B cell (primary cell): ENCODE measurements at regions not wholly inside any gene's neighbourhood (a gene's known extent, or its start where the extent isn't known, plus 50 kb on each side); places are given as distances from the start of the nearest gene placed in this dataset.

Experiments
- ATAC-seq: fragments of 200-7000 bp; cut with Tn5 transposase; one replicate; pipeline ENCODE4 v1.10.0; 2021; ENCODE audit warnings: low read depth, mild to moderate bottlenecking, moderate number of reproducible peaks, moderate library complexity
- CTCF ChIA-PET: fragments of 350-600 bp; sonication (Branson Sonifier 250); formaldehyde crosslinking; loops from one replicate; lab custom pipeline; 2021; ENCODE audit warnings: antibody characterized with exemption, inconsistent platforms; lab: Charles Lee
- POLR2A ChIA-PET: fragments of 350-600 bp; sonication (Branson Sonifier 250); formaldehyde crosslinking; loops from one replicate; lab custom pipeline; 2021; ENCODE audit warnings: antibody characterized with exemption; lab: Charles Lee
- DNase-seq: peaks from one replicate; pipeline ENCODE4 v3.0.0; 2013
- H2AFZ ChIP-seq: 2 replicates; pipeline ENCODE4 v1.6.1; 2012; ENCODE audit warnings: mild to moderate bottlenecking, low read depth, low read length; ENCODE audit not compliant: insufficient read depth, poor library complexity, severe bottlenecking
- H3K27ac ChIP-seq, 2 donors: 1 replicate in 1 of 2; 2 replicates in 1 of 2; pipeline ENCODE4 v1.5.1; 2012 to 2013; ENCODE audit warnings: low read length in 2 of 2, mild to moderate bottlenecking in 2 of 2, moderate library complexity in 1 of 2
- H3K27me3 ChIP-seq, 4 experiments: fragments of 200-600 bp in 1 of 4; sonication (generic) in 1 of 4; replicated peaks in 1 of 4; 1 replicate in 2 of 4; 2 replicates in 2 of 4; pipeline versions ENCODE4 v1.6.1 to v1.7.0; 2013 to 2016; ENCODE audit warnings: low read length in 3 of 4, mild to moderate bottlenecking in 2 of 4, mixed read lengths in 1 of 4, moderate library complexity in 1 of 4; ENCODE audit not compliant: insufficient read depth in 4 of 4, control insufficient read depth in 3 of 4; ENCODE audit errors: control extremely low read depth in 1 of 4
- H3K36me3 ChIP-seq, 2 experiments: replicated peaks in 1 of 2; 1 replicate in 1 of 2; 2 replicates in 1 of 2; pipeline versions ENCODE4 v1.6.1 to v1.7.1; 2013; ENCODE audit warnings: low read length in 1 of 2; ENCODE audit not compliant: insufficient read depth in 2 of 2, control insufficient read depth in 1 of 2; ENCODE audit errors: control extremely low read depth in 1 of 2, extremely low read depth in 1 of 2
- H3K4me1 ChIP-seq, 2 donors: fragments of 200-600 bp in 1 of 2; sonication (generic) in 1 of 2; 1 replicate in 1 of 2; 2 replicates in 1 of 2; pipeline versions ENCODE4 v1.5.1 to v1.6.1; 2013 to 2017; ENCODE audit warnings: low read length in 2 of 2; ENCODE audit not compliant: control insufficient read depth in 2 of 2, insufficient read depth in 2 of 2
- H3K4me2 ChIP-seq: replicated peaks from 2 replicates; pipeline ENCODE3; 2012; ENCODE audit warnings: mild to moderate bottlenecking, low read depth, low read length; ENCODE audit not compliant: poor library complexity, severe bottlenecking
- H3K4me3 ChIP-seq, 5 experiments: fragments of 200-600 bp in 1 of 5; sonication (generic) in 1 of 5; 1 replicate in 3 of 5; 2 replicates in 2 of 5; pipeline versions ENCODE4 v1.5.1 to v1.7.0; 2011 to 2016; ENCODE audit warnings: low read length in 4 of 5, mild to moderate bottlenecking in 4 of 5, low read depth in 2 of 5, control low read depth in 1 of 5, moderate library complexity in 1 of 5; ENCODE audit not compliant: insufficient read depth in 1 of 5; ENCODE audit errors: control extremely low read depth in 1 of 5, extremely low read depth in 1 of 5
- H3K79me2 ChIP-seq: fragments of 200-600 bp; sonication (generic); one replicate; pipeline ENCODE4 v1.6.0; 2016; ENCODE audit warnings: low read length; ENCODE audit not compliant: control insufficient read depth, insufficient read depth
- H3K9ac ChIP-seq: fragments of 200-600 bp; sonication (generic); 2 replicates; pipeline ENCODE4 v1.6.1; 2017; ENCODE audit warnings: mild to moderate bottlenecking, low read length, moderate library complexity
- H3K9me3 ChIP-seq, 3 donors: one replicate each; pipeline versions ENCODE4 v1.6.1 to v1.7.1; 2013; ENCODE audit warnings: low read length in 2 of 3; ENCODE audit not compliant: control insufficient read depth in 2 of 3, insufficient read depth in 1 of 3; ENCODE audit errors: control extremely low read depth in 1 of 3
- H4K20me1 ChIP-seq: 2 replicates; pipeline ENCODE4 v1.6.0; 2012; ENCODE audit warnings: mild to moderate bottlenecking, low read length; ENCODE audit not compliant: insufficient read depth, control insufficient read depth, poor library complexity, severe bottlenecking
- H3K27ac Mint-ChIP-seq: one replicate; pipeline ENCODE4 v1.8.0; 2021; ENCODE audit warnings: mixed read lengths
- H3K27me3 Mint-ChIP-seq: one replicate; pipeline ENCODE4 v1.8.0; 2021; ENCODE audit warnings: mixed read lengths
- H3K4me1 Mint-ChIP-seq: one replicate; pipeline ENCODE4 v1.8.0; 2021; ENCODE audit warnings: mixed read lengths
- H3K4me3 Mint-ChIP-seq: one replicate; pipeline ENCODE4 v1.8.0; 2021; ENCODE audit warnings: mixed read lengths
- H3K9me3 Mint-ChIP-seq: one replicate; pipeline ENCODE4 v1.8.0; 2022; ENCODE audit warnings: mixed read lengths; ENCODE audit not compliant: insufficient read depth
- CTCF ChIP-seq: fragments of 200-600 bp; IDR thresholded peaks from one replicate; pipeline ENCODE4 v1.8.0; 2022; ENCODE audit warnings: antibody characterized with exemption, mild to moderate bottlenecking
- EZH2 ChIP-seq: IDR thresholded peaks from 2 replicates; pipeline ENCODE4 v1.6.1; 2012; ENCODE audit warnings: borderline replicate concordance, low read depth, mild to moderate bottlenecking, moderate library complexity, low read length; ENCODE audit not compliant: insufficient read depth, poor library complexity, severe bottlenecking
- WGBS: methylation state at CpG from one replicate; pipeline ENCODE4 v1.1.5; 2013; ENCODE audit warnings: missing lambda C conversion rate; ENCODE audit not compliant: insufficient coverage; 5-methylcytosine and 5-hydroxymethylcytosine counted together
- intact Hi-C: fragments of 100-400 bp; cut with micrococcal nuclease; formaldehyde crosslinking; loops from one replicate; pipeline ENCODE4 v1.10.0; 2022

- Mint-ChIP-seq H3K27ac (no peak overlapping the region), H3K27me3 (peaks cover 9% of the 10 kb centered on the region), H3K4me3 (no peak overlapping the region), H3K4me1 (no peaks in the 10 kb centered on the region), H3K9me3 (peaks cover 2% of the 10 kb centered on the region)
- Histone ChIP-seq H3K4me1 (no peaks in the 10 kb centered on the region), H3K4me2 (no peak overlapping the region), H3K79me2 (no peaks in the 10 kb centered on the region), H3K36me3 (no peaks in the 10 kb centered on the region), H3K9ac (no peak overlapping the region), H4K20me1 (no peaks in the 10 kb centered on the region), H3K9me3 (peaks cover 0 to 33% (median 0%) of the 10 kb centered on the region in 3 donors), H3K27ac (no peak overlapping the region), H3K27me3 (no peaks in the 10 kb centered on the region), H2AFZ (no peak overlapping the region), H3K4me3 (no peak overlapping the region)
- POLR2A ChIA-PET: no interaction called here
- CTCF ChIA-PET: no interaction called here
- TF ChIP-seq EZH2: no peak
- TF ChIP-seq CTCF: no peak
- ATAC-seq: no peak
- 64% methylated on average over 9 of the region's 11 CpGs for WGBS
- intact Hi-C loops: no loop called here
- DNase-seq: no peak
These were observed 75.0 kb upstream of the FZD10 start for GRCh38 chr12:130087222-130087621.

- H3K4me1 Mint-ChIP-seq: no peaks in the 10 kb centered on the region
- ChIA-PET POLR2A (no interaction called here), CTCF (no interaction called here)
- DNase-seq (no peak), ATAC-seq (no peak)
- H3K36me3 ChIP-seq: no peaks in the 10 kb centered on the region
- H3K27ac Mint-ChIP-seq: no peak overlapping the region
- no peak overlapping the region for H2AFZ ChIP-seq
- no peaks in the 10 kb centered on the region for H3K4me1 ChIP-seq
- 40% methylated on average over 4 of the region's 11 CpGs for WGBS
- H3K9me3 Mint-ChIP-seq: peaks cover 2% of the 10 kb centered on the region
- intact Hi-C loops: no loop called here
- no peaks in the 10 kb centered on the region for H4K20me1 ChIP-seq
- no peak overlapping the region for H3K4me3 ChIP-seq
- no peak overlapping the region for H3K27ac ChIP-seq
- H3K27me3 ChIP-seq: no peaks in the 10 kb centered on the region
- no peak overlapping the region for H3K4me3 Mint-ChIP-seq
- no peaks in the 10 kb centered on the region for H3K79me2 ChIP-seq
- peaks cover 0 to 35% (median 0%) of the 10 kb centered on the region in 3 donors for H3K9me3 ChIP-seq
- no peak overlapping the region for H3K9ac ChIP-seq
- no peak for TF ChIP-seq EZH2
- TF ChIP-seq CTCF: no peak
- H3K27me3 Mint-ChIP-seq: peaks cover 9% of the 10 kb centered on the region
- no peak overlapping the region for H3K4me2 ChIP-seq
These were observed 73.8 kb upstream of the FZD10 start for GRCh38 chr12:130088504-130088903.
